Keratinocyte (primary cell): ENCODE measurements at regions not wholly inside any gene's neighbourhood (a gene's known extent, or its start where the extent isn't known, plus 50 kb on each side); places are given as distances from the start of the nearest gene placed in this dataset.

Experiments used
- EZH2 ChIP-seq: IDR thresholded peaks from one replicate; pipeline ENCODE4 v1.6.1; 2012; ENCODE audit warnings: inconsistent platforms, mild to moderate bottlenecking, low read length, moderate library complexity
- TF ChIP-seq, protein P1 (sequence below), 3 experiments: IDR thresholded peaks in 1 of 3; conservative IDR thresholded peaks in 1 of 3; optimal IDR thresholded peaks in 1 of 3; 2 replicates in 2 of 3; 3 replicates in 1 of 3; pipeline versions ENCODE3 to v1.5.1; 2011; ENCODE audit warnings: low read length in 3 of 3, mild to moderate bottlenecking in 3 of 3, moderate library complexity in 2 of 3, control low read depth in 1 of 3, inconsistent platforms in 1 of 3; ENCODE audit not compliant: insufficient read depth in 2 of 3; ENCODE audit errors: extremely low read depth in 1 of 3

DNA sequence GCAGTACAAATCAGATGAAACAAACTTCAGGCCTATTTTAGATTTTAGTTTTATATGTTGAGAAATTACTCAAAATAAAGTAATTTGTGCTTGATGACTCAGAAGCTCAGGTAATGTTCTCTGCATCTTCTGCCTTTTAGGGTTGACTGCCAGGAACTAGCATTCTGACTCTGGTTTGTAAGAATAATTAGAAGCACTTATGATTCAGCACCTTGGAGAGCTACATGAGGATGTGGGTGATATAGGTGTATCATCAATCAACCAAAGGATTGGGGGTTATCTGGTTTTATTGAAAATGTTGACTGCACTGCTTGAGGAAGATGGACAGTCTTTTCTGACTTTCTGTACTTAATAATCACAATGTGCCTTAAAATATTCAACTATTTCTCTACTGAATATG lies 118.7 kb upstream of the SGCD start:
- TF ChIP-seq, protein P1, sequence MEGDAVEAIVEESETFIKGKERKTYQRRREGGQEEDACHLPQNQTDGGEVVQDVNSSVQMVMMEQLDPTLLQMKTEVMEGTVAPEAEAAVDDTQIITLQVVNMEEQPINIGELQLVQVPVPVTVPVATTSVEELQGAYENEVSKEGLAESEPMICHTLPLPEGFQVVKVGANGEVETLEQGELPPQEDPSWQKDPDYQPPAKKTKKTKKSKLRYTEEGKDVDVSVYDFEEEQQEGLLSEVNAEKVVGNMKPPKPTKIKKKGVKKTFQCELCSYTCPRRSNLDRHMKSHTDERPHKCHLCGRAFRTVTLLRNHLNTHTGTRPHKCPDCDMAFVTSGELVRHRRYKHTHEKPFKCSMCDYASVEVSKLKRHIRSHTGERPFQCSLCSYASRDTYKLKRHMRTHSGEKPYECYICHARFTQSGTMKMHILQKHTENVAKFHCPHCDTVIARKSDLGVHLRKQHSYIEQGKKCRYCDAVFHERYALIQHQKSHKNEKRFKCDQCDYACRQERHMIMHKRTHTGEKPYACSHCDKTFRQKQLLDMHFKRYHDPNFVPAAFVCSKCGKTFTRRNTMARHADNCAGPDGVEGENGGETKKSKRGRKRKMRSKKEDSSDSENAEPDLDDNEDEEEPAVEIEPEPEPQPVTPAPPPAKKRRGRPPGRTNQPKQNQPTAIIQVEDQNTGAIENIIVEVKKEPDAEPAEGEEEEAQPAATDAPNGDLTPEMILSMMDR (optimal IDR thresholded peaks at IDR 0.05 in 1 of 3, IDR thresholded peaks at IDR 0.05 in 1 of 3, conservative IDR thresholded peaks at IDR 0.05 in 1 of 3; ENCODE audit: extremely low read depth in 1 of 3, insufficient read depth in 2 of 3, low read length in 3 of 3): no peak
- TF ChIP-seq EZH2: no peak
